Activated CD4-positive, alpha-beta T cell treated with anti-CD3 and anti-CD28 coated beads, Interleukin-2, amount 10 ng/mL, durations not matched to agents 7 days and 5 days (primary cell): ENCODE measurements at regions not wholly inside any gene's neighbourhood (a gene's known extent, or its start where the extent isn't known, plus 50 kb on each side); places are given as distances from the start of the nearest gene placed in this dataset.

Experiments used
- CTCF ChIA-PET: fragments of 350-600 bp; sonication (Branson Sonifier 250); formaldehyde crosslinking; loops from one replicate; lab custom pipeline; 2021; ENCODE audit warnings: antibody characterized with exemption; lab: Charles Lee
- POLR2A ChIA-PET: fragments of 350-600 bp; sonication (Branson Sonifier 250); formaldehyde crosslinking; loops from one replicate; lab custom pipeline; 2021; ENCODE audit warnings: antibody characterized with exemption; lab: Charles Lee
- DNase-seq: peaks from one replicate; pipeline ENCODE4 v3.0.0-alpha.2; 2020
- H3K27ac Mint-ChIP-seq: one replicate; pipeline ENCODE4 v1.8.0; 2021; ENCODE audit warnings: mild to moderate bottlenecking, moderate library complexity, mixed read lengths
- H3K27me3 Mint-ChIP-seq: one replicate; pipeline ENCODE4 v1.8.0; 2021; ENCODE audit warnings: mixed read lengths
- H3K36me3 Mint-ChIP-seq: one replicate; pipeline ENCODE4 v1.8.0; 2021; ENCODE audit warnings: low read depth, mixed read lengths
- H3K4me1 Mint-ChIP-seq: one replicate; pipeline ENCODE4 v1.8.0; 2021; ENCODE audit warnings: mixed read lengths
- H3K4me3 Mint-ChIP-seq: one replicate; pipeline ENCODE4 v1.8.0; 2021; ENCODE audit warnings: mild to moderate bottlenecking, moderate library complexity, mixed read lengths
- H3K9me3 Mint-ChIP-seq: one replicate; pipeline ENCODE4 v1.8.0; 2021; ENCODE audit warnings: mixed read lengths

DNA sequence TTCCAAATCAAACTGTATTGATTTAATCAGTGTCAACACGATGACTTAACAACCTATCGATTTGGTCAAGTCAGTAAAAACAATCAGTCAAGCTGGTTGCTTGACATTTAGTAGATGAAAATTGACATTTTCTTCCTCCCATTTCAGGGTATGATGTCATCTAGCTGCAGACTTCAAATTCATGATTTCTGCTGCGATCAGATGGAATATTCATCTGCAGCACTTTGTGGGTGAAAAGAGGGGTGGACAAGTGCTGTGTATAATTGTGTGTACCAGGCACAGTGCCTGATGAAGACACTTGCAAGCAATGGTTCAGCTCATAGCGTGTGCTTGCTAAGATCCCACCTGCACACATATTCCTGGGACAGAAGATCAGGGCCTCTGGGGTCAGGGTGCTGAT, 479.8 kb downstream of the DISC1 start:
- Mint-ChIP-seq H3K4me3 (no peak overlapping the region), H3K9me3 (no peaks in the 10 kb centered on the region), H3K36me3 (no peaks in the 10 kb centered on the region), H3K4me1 (no peaks in the 10 kb centered on the region), H3K27ac (no peak overlapping the region), H3K27me3 (peaks cover 19% of the 10 kb centered on the region)
- no peak for DNase-seq
- POLR2A ChIA-PET: no interaction called here
- CTCF ChIA-PET: no interaction called here

DNA sequence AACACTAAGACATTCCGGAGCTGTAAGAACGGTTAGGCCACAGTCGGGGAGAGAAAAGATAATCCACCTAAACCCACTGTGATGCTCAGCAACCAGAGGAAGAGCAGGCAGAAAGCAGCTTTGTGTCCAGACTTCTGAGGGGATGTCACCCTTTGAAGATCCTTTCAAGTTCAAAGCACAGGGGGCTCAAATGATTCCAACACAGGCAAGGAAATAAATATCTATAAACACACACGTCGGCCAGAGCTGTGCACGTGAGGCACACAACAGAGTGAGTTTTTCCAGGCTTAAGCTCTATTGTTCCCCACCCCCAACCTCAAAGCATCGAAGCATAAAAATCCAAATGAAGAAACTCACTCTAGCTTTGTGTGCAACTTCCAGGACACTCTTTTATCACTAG, 479.0 kb downstream of the DISC1 start:
- no peak overlapping the region for H3K27ac Mint-ChIP-seq

DNA sequence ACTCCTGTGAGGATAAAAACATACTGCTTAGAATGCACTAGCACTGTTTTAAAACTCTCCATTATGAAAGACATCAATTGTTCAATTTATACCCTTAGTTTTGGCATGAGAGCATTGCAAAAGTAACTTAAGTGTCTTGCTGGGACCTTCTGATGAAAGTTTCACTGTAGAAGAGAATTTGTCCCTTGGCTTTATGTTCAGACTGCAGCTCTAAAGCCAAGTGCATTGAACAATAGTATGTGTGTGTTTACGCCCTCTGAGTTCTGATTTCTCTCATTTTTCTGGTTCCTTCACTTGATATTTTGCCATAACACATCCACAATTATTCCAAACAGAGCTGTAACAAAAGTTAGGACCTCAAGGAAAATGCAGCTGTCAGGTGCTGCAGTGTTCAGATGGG, 474.6 kb downstream of the DISC1 start:
- no peak overlapping the region for H3K4me3 Mint-ChIP-seq
- no peaks in the 10 kb centered on the region for H3K4me1 Mint-ChIP-seq
- no peaks in the 10 kb centered on the region for H3K9me3 Mint-ChIP-seq
- ChIA-PET CTCF (interaction anchor here (0.6 kb wide), 1 partner anchor 36 kb away, joined by 3 read pairs; no protein-coding TSS in a partner anchor), POLR2A (interaction anchor here (0.6 kb wide), 1 partner anchor 693 kb away, joined by 3 read pairs; no protein-coding TSS in a partner anchor)
- H3K27ac Mint-ChIP-seq: no peak overlapping the region
- no peaks in the 10 kb centered on the region for H3K27me3 Mint-ChIP-seq
- H3K36me3 Mint-ChIP-seq: no peaks in the 10 kb centered on the region
- no peak for DNase-seq

More for the DNA sequence above, 479.0 kb downstream of the DISC1 start:
- Mint-ChIP-seq H3K9me3 (no peaks in the 10 kb centered on the region), H3K4me3 (no peak overlapping the region), H3K36me3 (no peaks in the 10 kb centered on the region), H3K4me1 (no peaks in the 10 kb centered on the region), H3K27me3 (peaks cover 11% of the 10 kb centered on the region)
- ChIA-PET CTCF (no interaction called here), POLR2A (no interaction called here)
- DNase-seq: no peak

DNA sequence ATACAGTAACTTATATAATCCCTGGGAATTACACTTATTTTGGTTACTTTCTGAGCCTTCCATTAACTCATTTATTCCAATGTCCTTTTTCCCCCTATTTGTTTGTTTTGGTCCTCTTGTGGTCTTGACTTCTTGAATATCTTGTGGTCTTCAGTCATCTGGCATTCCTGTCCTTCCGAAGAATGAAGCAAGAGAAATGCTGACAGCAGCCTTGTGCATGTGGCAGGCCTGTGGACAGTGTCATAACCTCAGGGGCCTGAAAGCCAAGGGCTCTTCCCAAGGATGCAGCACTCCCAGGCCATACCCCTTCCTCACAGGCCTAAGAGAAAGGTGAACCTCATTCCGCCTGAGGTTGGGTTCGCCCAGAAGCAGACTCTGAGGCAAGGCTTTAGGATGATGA, 470.2 kb downstream of the DISC1 start:
- ChIA-PET POLR2A (no interaction called here), CTCF (no interaction called here)
- Mint-ChIP-seq H3K27me3 (no peaks in the 10 kb centered on the region), H3K4me3 (no peak overlapping the region), H3K36me3 (no peaks in the 10 kb centered on the region), H3K9me3 (no peaks in the 10 kb centered on the region), H3K27ac (no peak overlapping the region), H3K4me1 (no peaks in the 10 kb centered on the region)
- DNase-seq: no peak
